Esophagus muscularis mucosa (tissue), 3 donors: ENCODE measurements at regions not wholly inside any gene's neighbourhood (a gene's known extent, or its start where the extent isn't known, plus 50 kb on each side); places are given as distances from the start of the nearest gene placed in this dataset.

Source experiments
- CTCF ChIP-seq, 3 experiments: fragments of 200-600 bp in 2 of 3; fragments of 450-650 bp in 1 of 3; sonication (generic) in 2 of 3; IDR thresholded peaks; one replicate each; pipeline ENCODE4 v1.5.1; 2017 to 2019; ENCODE audit warnings: antibody characterized with exemption in 3 of 3, mild to moderate bottlenecking in 2 of 3, moderate library complexity in 1 of 3
- POLR2A ChIP-seq: fragments of 450-650 bp; IDR thresholded peaks from one replicate; pipeline ENCODE4 v1.6.1; 2017; ENCODE audit warnings: antibody characterized with exemption, moderate library complexity, mild to moderate bottlenecking, low read depth

- no peak for TF ChIP-seq POLR2A
- no peak for TF ChIP-seq CTCF (IDR thresholded peaks at IDR 0.05)
Measured at GRCh38 chr6:114718716-114719270, 376.0 kb upstream of the HS3ST5 start.
